HL-60 (cell line): ENCODE measurements at regions not wholly inside any gene's neighbourhood (a gene's known extent, or its start where the extent isn't known, plus 50 kb on each side); places are given as distances from the start of the nearest gene placed in this dataset.

Experiments
- DNase-seq, 2 experiments: peaks; one replicate each; pipeline ENCODE4 v3.0.0-alpha.2; 2010 to 2020; ENCODE audit warnings: low read depth in 1 of 2, low spot score in 1 of 2
- H3K27ac ChIP-seq: fragments of 250-450 bp; sonication (Bioruptor Pico); replicated peaks from 2 replicates; pipeline ENCODE4 v1.5.1; 2020; ENCODE audit warnings: mild to moderate bottlenecking, moderate library complexity
- H3K27me3 ChIP-seq: fragments of 250-450 bp; sonication (Bioruptor Pico); 2 replicates; pipeline ENCODE4 v1.5.1; 2021; ENCODE audit warnings: mild to moderate bottlenecking, moderate library complexity; ENCODE audit not compliant: insufficient read depth, poor library complexity, severe bottlenecking
- H3K4me3 ChIP-seq: replicated peaks from 2 replicates; pipeline ENCODE4 v1.5.1; 2011; ENCODE audit warnings: mild to moderate bottlenecking, control low read depth, low read length; ENCODE audit not compliant: insufficient read depth
- CTCF ChIP-seq: IDR thresholded peaks from one replicate; pipeline ENCODE4 v1.5.1; 2011; ENCODE audit warnings: low read length, control low read depth, inconsistent platforms; ENCODE audit not compliant: insufficient read depth
- GABPA ChIP-seq: IDR thresholded peaks from 2 replicates; pipeline ENCODE4 v1.6.1; 2012; ENCODE audit warnings: low read depth
- POLR2AphosphoS5 ChIP-seq: IDR thresholded peaks from 2 replicates; pipeline ENCODE4 v1.6.1; 2012; ENCODE audit warnings: low read depth
- REST ChIP-seq: IDR thresholded peaks from 2 replicates; pipeline ENCODE4 v1.6.1; 2012; ENCODE audit warnings: low read depth; ENCODE audit not compliant: insufficient replicate concordance
- SPI1 ChIP-seq: IDR thresholded peaks from 2 replicates; pipeline ENCODE4 v1.6.1; 2012; ENCODE audit warnings: low read depth, mild to moderate bottlenecking, borderline replicate concordance

- Histone ChIP-seq H3K27ac (no peak overlapping the region), H3K27me3 (peaks cover 2% of the 10 kb centered on the region), H3K4me3 (no peak overlapping the region)
- TF ChIP-seq GABPA = no peak
- TF ChIP-seq REST = no peak
- TF ChIP-seq SPI1 = no peak
- no peak for TF ChIP-seq CTCF
- no peak for TF ChIP-seq POLR2AphosphoS5
- no peak for DNase-seq
Measured at GRCh38 chr16:85364323-85365040, 248.6 kb upstream of the GSE1 start.

GRCh38 chr16:85365120-85365519 lies 248.0 kb upstream of the GSE1 start:
- no peak for DNase-seq
- H3K27ac ChIP-seq = no peak overlapping the region
- TF ChIP-seq CTCF (no peak), REST (no peak), POLR2AphosphoS5 (no peak), GABPA (no peak), SPI1 (no peak)
- H3K27me3 ChIP-seq = peaks cover 2% of the 10 kb centered on the region
- H3K4me3 ChIP-seq = no peak overlapping the region

GRCh38 chr16:85366031-85366763 lies 246.9 kb upstream of the GSE1 start:
- Histone ChIP-seq H3K4me3 (no peak overlapping the region), H3K27me3 (peaks cover 2% of the 10 kb centered on the region), H3K27ac (no peak overlapping the region)
- DNase-seq = no peak
- TF ChIP-seq POLR2AphosphoS5 (no peak), REST (no peak), GABPA (no peak), CTCF (no peak), SPI1 (no peak)
